SKM-1 (cell line): ENCODE measurements at regions not wholly inside any gene's neighbourhood (a gene's known extent, or its start where the extent isn't known, plus 50 kb on each side); places are given as distances from the start of the nearest gene placed in this dataset.
"Not testable (repeated sequence)": the region's sequence is repeated elsewhere in the genome, so short reads cannot be mapped to it uniquely, and the experiment has no call there.

ENCODE experiments used
- DNase-seq: peaks from one replicate; lab custom pipeline; 2025; ENCODE audit not compliant: unreplicated experiment; lab: John Stamatoyannopoulos, UW

DNA sequence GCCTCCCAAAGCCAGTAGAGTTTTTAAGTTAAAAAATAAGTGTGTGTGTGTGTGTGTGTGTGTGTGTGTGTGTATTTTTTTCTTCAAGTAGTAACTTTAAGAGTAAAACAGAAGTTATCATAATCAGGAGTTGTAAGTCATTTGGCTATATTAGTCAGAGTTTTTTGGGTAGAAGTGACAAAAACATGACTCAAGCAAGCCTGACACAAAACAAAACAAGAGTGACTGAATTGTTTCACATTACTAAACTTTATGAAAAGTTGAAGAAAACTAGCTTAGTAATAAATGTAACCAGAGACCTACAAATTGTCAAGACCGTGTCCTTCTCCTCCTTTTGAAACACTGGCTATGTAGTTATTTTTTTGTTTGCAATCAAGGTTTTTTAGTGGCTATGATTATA lies 738.0 kb upstream of the PITX2 start:
- DNase-seq: no peak

GRCh38 chr4:111362941-111363361 lies 740.1 kb upstream of the PITX2 start:
- DNase-seq: no peak

GRCh38 chr4:111377880-111378279 lies 755.0 kb upstream of the PITX2 start:
- not testable (repeated sequence) for DNase-seq

GRCh38 chr4:111388561-111388960 lies 756.7 kb upstream of the FAM241A start:
- no peak for DNase-seq

- DNase-seq: no peak
These were observed 753.4 kb upstream of the FAM241A start for GRCh38 chr4:111391829-111392228.

DNA sequence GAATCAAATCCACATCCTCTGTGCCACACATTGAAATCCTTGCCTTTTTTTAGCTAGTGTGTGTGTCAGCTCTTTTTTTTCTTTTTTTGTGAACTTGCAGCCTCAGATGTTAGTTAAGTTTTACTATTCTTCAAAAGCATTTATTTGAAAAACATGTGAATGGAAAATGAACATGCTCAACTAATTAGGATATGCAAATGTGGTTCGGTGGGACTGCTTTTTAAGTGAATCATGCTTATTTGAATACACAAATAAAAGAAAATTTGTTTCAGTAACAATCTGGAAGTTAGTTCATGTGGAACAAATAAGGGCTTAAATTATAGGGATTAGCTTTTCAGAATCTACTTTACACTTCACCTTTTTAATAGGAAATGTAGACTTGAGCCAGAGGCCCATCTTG lies 751.5 kb upstream of the FAM241A start:
- DNase-seq: no peak

GRCh38 chr4:111398906-111399330 lies 746.3 kb upstream of the FAM241A start:
- DNase-seq: no peak

GRCh38 chr4:111399623-111400022 lies 745.6 kb upstream of the FAM241A start:
- no peak for DNase-seq

- no peak for DNase-seq
These were observed 744.5 kb upstream of the FAM241A start for GRCh38 chr4:111400741-111401140.

DNA sequence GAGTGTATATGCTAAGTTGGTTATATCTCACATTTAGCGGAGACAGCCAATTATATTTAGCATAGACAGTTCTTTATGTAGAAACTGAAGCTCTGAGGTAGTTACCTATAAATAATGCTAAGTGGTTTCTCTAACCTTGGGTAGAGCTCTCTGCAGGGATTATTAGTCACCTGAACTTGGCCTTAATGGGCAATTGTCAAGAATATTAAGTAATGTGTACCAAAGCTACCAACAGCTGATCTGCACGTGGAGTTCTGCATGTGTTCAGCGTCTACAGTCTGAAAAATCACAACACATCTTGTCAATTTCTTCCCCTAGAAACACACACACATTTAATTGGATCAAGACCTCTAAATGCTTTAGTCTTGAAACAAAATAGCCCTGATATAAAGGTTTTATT lies 740.6 kb upstream of the FAM241A start:
- DNase-seq: no peak

GRCh38 chr4:111405989-111406388 lies 739.3 kb upstream of the FAM241A start:
- no peak for DNase-seq

GRCh38 chr4:111410571-111410970 lies 734.7 kb upstream of the FAM241A start:
- no peak for DNase-seq

GRCh38 chr4:111417521-111417920 lies 727.7 kb upstream of the FAM241A start:
- no peak for DNase-seq

DNA sequence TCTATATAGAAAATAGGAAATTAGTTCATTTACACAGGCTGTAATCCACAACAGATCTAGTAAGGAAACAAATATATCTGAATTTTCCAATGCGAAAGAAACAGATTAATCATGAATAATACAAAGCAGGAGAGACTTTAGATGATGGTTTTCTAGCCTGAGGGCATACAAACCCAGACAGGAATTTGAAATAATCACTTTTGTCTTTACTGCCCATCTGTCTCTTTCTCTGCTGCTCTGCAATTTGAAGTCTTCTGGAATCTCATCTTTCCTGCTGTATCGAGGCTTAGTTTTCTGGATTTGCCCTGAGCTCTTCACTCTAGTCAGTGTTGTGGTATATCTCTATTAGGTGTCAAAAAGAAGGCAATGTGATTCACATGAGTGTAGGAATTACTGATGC lies 711.8 kb upstream of the FAM241A start:
- no peak for DNase-seq

DNA sequence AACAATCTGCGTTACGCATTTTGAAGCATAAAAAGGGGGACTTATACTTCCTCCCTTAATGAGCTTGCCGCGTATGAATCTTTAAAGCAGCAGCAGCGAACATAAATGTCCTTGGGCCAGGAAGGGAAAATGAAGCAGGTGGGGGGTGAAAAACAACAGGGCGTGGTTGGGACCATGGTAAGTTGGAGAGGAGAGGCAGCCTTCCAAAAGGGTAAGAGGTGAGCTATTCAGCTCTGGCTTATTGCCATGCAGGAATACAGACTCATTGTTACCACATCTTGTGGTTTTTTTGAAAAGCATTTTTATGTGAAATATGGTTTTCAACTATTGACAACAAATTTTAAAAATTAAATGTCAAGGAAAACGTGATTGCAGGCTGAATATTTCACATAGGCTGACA lies 710.7 kb upstream of the FAM241A start:
- no peak for DNase-seq

- DNase-seq: no peak
These were observed 709.1 kb upstream of the FAM241A start for GRCh38 chr4:111435986-111436744.

DNA sequence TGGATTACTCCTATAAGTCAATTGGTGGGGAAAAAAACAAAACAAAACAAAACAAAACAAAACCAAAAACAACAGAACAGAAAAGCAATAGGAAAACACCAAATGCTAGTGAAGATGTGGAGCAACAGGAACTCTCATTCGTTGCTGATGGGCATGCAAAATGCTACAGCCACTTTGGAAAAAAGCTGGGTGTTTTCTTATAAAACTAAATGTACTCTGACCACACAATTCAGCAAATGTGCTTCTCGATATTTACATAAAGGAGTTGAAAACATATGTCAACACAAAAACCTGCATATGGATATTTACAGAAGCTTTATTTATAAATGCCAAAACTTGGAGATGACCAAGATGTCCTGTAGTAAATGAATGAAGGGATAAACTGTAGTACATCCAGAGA lies 703.6 kb upstream of the FAM241A start:
- DNase-seq: no peak

GRCh38 chr4:111444836-111445235 lies 700.4 kb upstream of the FAM241A start:
- not testable (repeated sequence) for DNase-seq

- DNase-seq: no peak
These were observed 695.6 kb upstream of the FAM241A start for GRCh38 chr4:111449657-111450056.

DNA sequence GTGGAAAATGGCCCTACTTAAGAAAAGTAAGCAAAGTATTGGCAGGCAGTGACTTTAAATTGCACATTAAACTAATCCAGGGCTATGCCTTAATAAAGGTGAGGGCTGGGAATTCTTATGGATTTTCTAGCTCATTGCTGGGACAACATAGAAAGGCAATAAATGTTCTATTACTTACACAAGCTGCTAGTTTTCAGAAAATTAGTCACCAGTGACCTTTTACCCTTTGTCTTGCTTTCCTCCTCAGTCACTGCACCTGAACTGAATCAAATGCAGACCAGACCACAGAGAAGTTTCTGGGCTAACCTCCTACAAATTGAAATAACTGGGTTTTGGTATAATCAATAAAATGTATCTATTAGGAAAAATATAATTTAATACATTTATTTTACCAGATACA lies 694.4 kb upstream of the FAM241A start:
- no peak for DNase-seq

- no peak for DNase-seq
These were observed 692.0 kb upstream of the FAM241A start for GRCh38 chr4:111453216-111453615.

DNA sequence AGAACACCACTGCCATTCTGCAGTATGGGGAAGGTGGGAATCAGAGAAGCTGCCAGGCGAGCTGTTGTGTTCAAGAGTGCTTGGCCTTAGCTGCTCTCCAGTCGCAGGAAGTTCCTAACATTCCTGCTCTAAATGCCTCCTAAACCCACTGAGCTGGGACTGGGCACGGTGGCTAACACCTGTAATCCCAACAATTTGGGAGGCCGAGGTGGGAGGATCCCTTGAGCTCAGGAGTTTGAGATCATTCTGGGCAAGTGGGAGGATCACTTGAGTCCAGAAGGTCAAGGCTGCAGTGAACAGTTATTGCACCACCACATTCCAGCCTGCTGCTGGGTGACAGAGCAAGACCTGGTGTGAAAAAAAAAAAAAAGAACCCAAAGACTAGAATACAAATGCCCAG lies 690.3 kb upstream of the FAM241A start:
- DNase-seq: no peak
